Dermis microvascular lymphatic vessel endothelial cell (primary cell): ENCODE measurements at regions not wholly inside any gene's neighbourhood (a gene's known extent, or its start where the extent isn't known, plus 50 kb on each side); places are given as distances from the start of the nearest gene placed in this dataset.
A peak's percentile ranks its signal among the peaks of the same experiment; 100 is the strongest.
"Not testable (repeated sequence)": the region's sequence is repeated elsewhere in the genome, so short reads cannot be mapped to it uniquely, and the experiment has no call there.

ENCODE experiments used
- DNase-seq, 2 donors: peaks; one replicate each; pipeline versions ENCODE4 v3.0.0 to v3.0.0-alpha.2; 2010; ENCODE audit warnings: low read depth in 2 of 2

- DNase-seq: no peak
Observed at GRCh38 chr1:219041141-219041540, 132.5 kb upstream of the LYPLAL1 start.

- peak in 1 of 2 donors; percentile 4 for DNase-seq
Observed at GRCh38 chr1:219041818-219042217, 131.9 kb upstream of the LYPLAL1 start.

GRCh38 chr1:219042769-219043168 lies 130.9 kb upstream of the LYPLAL1 start:
- no peak for DNase-seq

GRCh38 chr1:219045246-219045645 lies 128.4 kb upstream of the LYPLAL1 start:
- DNase-seq: no peak

GRCh38 chr1:219049501-219049900 lies 124.2 kb upstream of the LYPLAL1 start:
- DNase-seq: no peak

- DNase-seq: no peak
Observed at GRCh38 chr1:219050086-219050821, 123.4 kb upstream of the LYPLAL1 start.

GRCh38 chr1:219050822-219051125 lies 122.9 kb upstream of the LYPLAL1 start:
- no peak for DNase-seq

GRCh38 chr1:219051547-219051946 lies 122.1 kb upstream of the LYPLAL1 start:
- no peak for DNase-seq

GRCh38 chr1:219058891-219059820 lies 114.5 kb upstream of the LYPLAL1 start:
- DNase-seq: peak; percentile 9 to 34

- no peak for DNase-seq
Observed at GRCh38 chr1:219060798-219061197, 112.9 kb upstream of the LYPLAL1 start.

- DNase-seq: no peak
Observed at GRCh38 chr1:219062161-219062560, 111.5 kb upstream of the LYPLAL1 start.

- no peak for DNase-seq
Observed at GRCh38 chr1:219066098-219066497, 107.6 kb upstream of the LYPLAL1 start.

GRCh38 chr1:219066631-219067349 lies 106.9 kb upstream of the LYPLAL1 start:
- DNase-seq: peak; percentile 60 to 72

GRCh38 chr1:219067350-219067712 lies 106.3 kb upstream of the LYPLAL1 start:
- DNase-seq: no peak

- not testable (repeated sequence) for DNase-seq
Observed at GRCh38 chr1:219070395-219070794, 103.3 kb upstream of the LYPLAL1 start.

GRCh38 chr1:219071209-219071608 lies 102.5 kb upstream of the LYPLAL1 start:
- no peak for DNase-seq

GRCh38 chr1:219072329-219072728 lies 101.3 kb upstream of the LYPLAL1 start:
- no peak for DNase-seq

GRCh38 chr1:219074084-219074728 lies 99.5 kb upstream of the LYPLAL1 start:
- no peak for DNase-seq

- no peak for DNase-seq
Observed at GRCh38 chr1:219075121-219075879, 98.4 kb upstream of the LYPLAL1 start.

GRCh38 chr1:219076326-219076937 lies 97.2 kb upstream of the LYPLAL1 start:
- DNase-seq: no peak
